Activated CD8-positive, alpha-beta memory T cell treated with anti-CD3 and anti-CD28 coated beads, Interleukin-2, amount 10 ng/mL, durations not matched to agents 7 days and 5 days (primary cell): ENCODE measurements at regions not wholly inside any gene's neighbourhood (a gene's known extent, or its start where the extent isn't known, plus 50 kb on each side); places are given as distances from the start of the nearest gene placed in this dataset.

Experiments used
- ATAC-seq: fragments of 150-1000 bp; cut with Tn5 transposase; one replicate; pipeline ENCODE4 v1.10.0; 2021; ENCODE audit warnings: moderate library complexity
- CTCF ChIA-PET: fragments of 350-600 bp; sonication (Branson Sonifier 250); formaldehyde crosslinking; loops from one replicate; lab custom pipeline; 2021; ENCODE audit warnings: antibody characterized with exemption; lab: Charles Lee
- DNase-seq: peaks from one replicate; pipeline ENCODE4 v3.0.0-alpha.2; 2020
- H3K27ac Mint-ChIP-seq: one replicate; pipeline ENCODE4 v1.8.0; 2021; ENCODE audit warnings: mild to moderate bottlenecking, mixed read lengths
- H3K27me3 Mint-ChIP-seq: one replicate; pipeline ENCODE4 v1.8.0; 2021; ENCODE audit warnings: mixed read lengths
- H3K36me3 Mint-ChIP-seq: one replicate; pipeline ENCODE4 v1.8.0; 2021; ENCODE audit warnings: mild to moderate bottlenecking, mixed read lengths
- H3K4me1 Mint-ChIP-seq: one replicate; pipeline ENCODE4 v1.8.0; 2021; ENCODE audit warnings: mixed read lengths
- H3K4me3 Mint-ChIP-seq: one replicate; pipeline ENCODE4 v1.8.0; 2021; ENCODE audit warnings: mild to moderate bottlenecking, moderate library complexity, mixed read lengths
- H3K9me3 Mint-ChIP-seq: one replicate; pipeline ENCODE4 v1.8.0; 2022; ENCODE audit warnings: low read depth, mixed read lengths

DNA sequence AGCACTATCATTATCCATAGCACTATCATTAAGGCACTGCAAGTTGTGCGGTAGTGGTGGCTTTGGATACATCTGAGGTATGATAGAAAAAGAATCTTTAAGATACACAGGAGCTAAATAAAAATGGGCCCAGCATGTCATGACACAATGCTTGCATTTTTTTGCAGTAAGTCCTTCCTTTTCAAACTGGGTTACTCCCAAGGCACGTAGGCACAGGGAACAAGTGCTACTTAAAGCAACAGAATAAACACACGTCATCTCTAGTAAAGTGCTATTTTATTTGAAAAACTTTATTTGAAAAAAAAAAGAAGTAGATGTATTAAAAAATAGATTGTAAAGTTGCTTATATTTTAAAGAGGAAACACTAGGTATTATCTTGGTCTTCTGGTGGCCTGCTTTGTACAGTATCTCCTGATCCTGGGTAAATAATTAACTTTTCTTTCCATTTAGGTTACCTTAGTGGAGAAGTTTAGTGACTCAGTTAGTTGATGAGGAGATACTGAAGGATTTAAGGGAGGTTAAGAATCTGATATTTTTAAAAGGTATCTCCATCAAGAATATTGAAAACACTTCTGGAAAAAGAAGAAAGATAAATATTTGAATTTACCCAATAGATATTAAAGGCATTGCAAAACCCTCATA lies 129.6 kb downstream of the EDN1 start:
- H3K4me3 Mint-ChIP-seq = no peak overlapping the region
- CTCF ChIA-PET = no interaction called here
- DNase-seq = no peak
- no peaks in the 10 kb centered on the region for H3K9me3 Mint-ChIP-seq
- H3K36me3 Mint-ChIP-seq = no peaks in the 10 kb centered on the region
- no peaks in the 10 kb centered on the region for H3K4me1 Mint-ChIP-seq
- no peak overlapping the region for H3K27ac Mint-ChIP-seq
- no peaks in the 10 kb centered on the region for H3K27me3 Mint-ChIP-seq
- ATAC-seq = no peak

GRCh38 chr6:12420626-12421025 lies 130.5 kb downstream of the EDN1 start:
- ATAC-seq = no peak
- no peak overlapping the region for H3K27ac Mint-ChIP-seq
- CTCF ChIA-PET = no interaction called here
- H3K9me3 Mint-ChIP-seq = no peaks in the 10 kb centered on the region
- no peaks in the 10 kb centered on the region for H3K27me3 Mint-ChIP-seq
- DNase-seq = no peak
- no peaks in the 10 kb centered on the region for H3K36me3 Mint-ChIP-seq
- no peaks in the 10 kb centered on the region for H3K4me1 Mint-ChIP-seq
- H3K4me3 Mint-ChIP-seq = no peak overlapping the region

GRCh38 chr6:12421596-12421995 lies 131.4 kb downstream of the EDN1 start:
- no peaks in the 10 kb centered on the region for H3K36me3 Mint-ChIP-seq
- DNase-seq (no peak), ATAC-seq (no peak)
- no peak overlapping the region for H3K4me3 Mint-ChIP-seq
- H3K27ac Mint-ChIP-seq = no peak overlapping the region
- H3K4me1 Mint-ChIP-seq = no peaks in the 10 kb centered on the region
- no peaks in the 10 kb centered on the region for H3K27me3 Mint-ChIP-seq
- no peaks in the 10 kb centered on the region for H3K9me3 Mint-ChIP-seq
- CTCF ChIA-PET = no interaction called here

- no peaks in the 10 kb centered on the region for H3K9me3 Mint-ChIP-seq
- H3K4me1 Mint-ChIP-seq = no peaks in the 10 kb centered on the region
- H3K4me3 Mint-ChIP-seq = no peak overlapping the region
- ATAC-seq (no peak), DNase-seq (no peak)
- no peaks in the 10 kb centered on the region for H3K36me3 Mint-ChIP-seq
- H3K27ac Mint-ChIP-seq = no peak overlapping the region
- H3K27me3 Mint-ChIP-seq = no peaks in the 10 kb centered on the region
- CTCF ChIA-PET = no interaction called here
Observed at GRCh38 chr6:12422848-12423247, 132.7 kb downstream of the EDN1 start.

DNA sequence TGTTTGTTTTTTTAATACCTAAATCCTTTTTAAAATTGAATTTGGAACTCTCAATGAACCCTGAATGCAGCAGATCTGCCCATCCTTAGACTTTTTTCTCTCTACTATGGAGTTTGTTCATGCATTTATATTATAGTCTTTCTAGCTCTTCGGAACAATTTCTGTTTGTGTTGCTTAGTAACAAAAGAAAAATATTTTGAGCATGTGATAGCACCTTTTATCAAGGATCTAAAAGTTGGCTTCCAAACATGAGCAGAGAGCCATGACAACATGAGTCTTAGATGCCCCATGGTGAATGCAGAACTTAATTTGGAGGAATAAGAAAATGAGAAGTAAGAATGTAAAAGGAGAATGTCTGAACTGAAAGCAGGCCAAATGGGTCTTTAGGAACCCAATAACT lies 133.7 kb downstream of the EDN1 start:
- CTCF ChIA-PET = no interaction called here
- H3K27me3 Mint-ChIP-seq = no peaks in the 10 kb centered on the region
- no peaks in the 10 kb centered on the region for H3K4me1 Mint-ChIP-seq
- H3K27ac Mint-ChIP-seq = no peak overlapping the region
- DNase-seq (no peak), ATAC-seq (no peak)
- no peaks in the 10 kb centered on the region for H3K9me3 Mint-ChIP-seq
- no peaks in the 10 kb centered on the region for H3K36me3 Mint-ChIP-seq
- H3K4me3 Mint-ChIP-seq = no peak overlapping the region

GRCh38 chr6:12426121-12426520 lies 136.0 kb downstream of the EDN1 start:
- Mint-ChIP-seq H3K36me3 (no peaks in the 10 kb centered on the region), H3K4me1 (no peaks in the 10 kb centered on the region), H3K27me3 (no peaks in the 10 kb centered on the region), H3K4me3 (no peak overlapping the region), H3K9me3 (no peaks in the 10 kb centered on the region), H3K27ac (no peak overlapping the region)
- CTCF ChIA-PET = no interaction called here
- no peak for ATAC-seq
- DNase-seq = no peak

DNA sequence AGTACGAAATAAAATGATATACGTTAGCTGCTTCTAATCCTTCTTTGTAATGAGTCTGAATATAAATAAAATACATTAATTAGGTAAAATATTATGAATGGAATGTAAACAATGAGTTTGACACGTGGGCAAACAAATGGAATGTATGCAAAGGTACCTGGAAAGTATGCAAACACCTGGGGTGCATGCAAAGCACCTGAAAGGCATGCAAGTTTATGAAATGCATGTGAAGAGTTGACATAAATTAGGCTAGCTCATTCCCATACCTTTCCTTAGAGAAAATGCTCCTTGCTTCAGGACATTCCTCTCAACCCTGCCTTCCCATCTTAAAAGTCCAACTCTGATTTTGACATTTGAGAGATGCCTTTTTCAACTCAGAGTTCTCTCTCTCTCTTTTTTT lies 140.9 kb downstream of the EDN1 start:
- Mint-ChIP-seq H3K27me3 (peaks cover 2% of the 10 kb centered on the region), H3K9me3 (peaks cover 4% of the 10 kb centered on the region), H3K4me1 (no peaks in the 10 kb centered on the region), H3K36me3 (no peaks in the 10 kb centered on the region), H3K4me3 (no peak overlapping the region), H3K27ac (no peak overlapping the region)
- CTCF ChIA-PET = no interaction called here
- DNase-seq (no peak), ATAC-seq (no peak)

DNA sequence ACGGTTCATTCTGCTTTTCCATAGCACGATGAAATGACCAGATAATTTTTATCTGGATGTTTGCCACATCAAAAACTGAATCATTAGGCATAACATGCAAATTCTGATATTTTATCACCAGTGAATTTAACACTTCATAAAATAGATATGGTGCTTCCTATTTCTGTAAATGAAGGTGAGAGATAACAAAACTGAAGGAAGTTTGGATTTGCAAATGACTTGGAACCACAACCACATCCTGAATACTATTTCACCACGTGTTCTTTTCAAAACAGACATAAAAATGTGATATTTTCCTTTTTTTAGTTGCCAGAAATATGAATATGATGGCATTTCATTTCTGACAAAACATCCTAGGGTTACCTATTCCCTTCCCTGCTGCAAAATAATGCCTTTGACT lies 146.1 kb downstream of the EDN1 start:
- Mint-ChIP-seq H3K36me3 (no peaks in the 10 kb centered on the region), H3K4me1 (peaks cover 2% of the 10 kb centered on the region), H3K27ac (no peak overlapping the region), H3K4me3 (no peak overlapping the region), H3K27me3 (peaks cover 2% of the 10 kb centered on the region), H3K9me3 (peaks cover 4% of the 10 kb centered on the region)
- DNase-seq = no peak
- CTCF ChIA-PET = no interaction called here
- no peak for ATAC-seq

- Mint-ChIP-seq H3K27ac (no peak overlapping the region), H3K27me3 (peaks cover 2% of the 10 kb centered on the region), H3K4me3 (no peak overlapping the region), H3K4me1 (peaks cover 2% of the 10 kb centered on the region), H3K36me3 (no peaks in the 10 kb centered on the region), H3K9me3 (peaks cover 4% of the 10 kb centered on the region)
- CTCF ChIA-PET = no interaction called here
- ATAC-seq (no peak), DNase-seq (no peak)
Observed at GRCh38 chr6:12436683-12437082, 146.5 kb downstream of the EDN1 start.

DNA sequence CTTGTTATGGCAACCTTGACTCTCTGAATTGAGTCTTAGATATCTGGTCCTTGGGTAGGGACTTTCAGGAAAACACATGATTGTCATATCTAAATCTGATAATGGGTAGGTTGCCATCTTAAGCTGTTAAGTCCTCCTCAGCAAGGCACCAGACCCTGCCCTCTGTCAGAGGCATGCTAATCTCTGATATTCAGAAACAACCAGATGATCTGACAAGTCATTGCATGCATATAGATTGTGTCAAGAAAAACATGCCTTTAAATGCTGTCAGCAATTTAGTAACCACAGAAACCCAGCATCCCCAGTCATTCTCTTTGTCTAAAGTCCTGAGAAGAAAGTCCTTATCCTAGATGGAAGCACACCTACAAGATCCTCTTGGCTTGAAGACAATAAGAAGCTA lies 149.1 kb downstream of the EDN1 start:
- Mint-ChIP-seq H3K27ac (no peak overlapping the region), H3K9me3 (peaks cover 3% of the 10 kb centered on the region), H3K4me1 (peaks cover 4% of the 10 kb centered on the region), H3K36me3 (no peaks in the 10 kb centered on the region), H3K27me3 (peaks cover 2% of the 10 kb centered on the region), H3K4me3 (no peak overlapping the region)
- no peak for ATAC-seq
- CTCF ChIA-PET = no interaction called here
- no peak for DNase-seq

GRCh38 chr6:12440981-12441380 lies 150.8 kb downstream of the EDN1 start:
- no peaks in the 10 kb centered on the region for H3K36me3 Mint-ChIP-seq
- H3K4me3 Mint-ChIP-seq = no peak overlapping the region
- H3K4me1 Mint-ChIP-seq = peaks cover 4% of the 10 kb centered on the region
- H3K27ac Mint-ChIP-seq = no peak overlapping the region
- DNase-seq (no peak), ATAC-seq (no peak)
- peaks cover 3% of the 10 kb centered on the region for H3K9me3 Mint-ChIP-seq
- H3K27me3 Mint-ChIP-seq = peaks cover under 1% of the 10 kb centered on the region
- CTCF ChIA-PET = no interaction called here

DNA sequence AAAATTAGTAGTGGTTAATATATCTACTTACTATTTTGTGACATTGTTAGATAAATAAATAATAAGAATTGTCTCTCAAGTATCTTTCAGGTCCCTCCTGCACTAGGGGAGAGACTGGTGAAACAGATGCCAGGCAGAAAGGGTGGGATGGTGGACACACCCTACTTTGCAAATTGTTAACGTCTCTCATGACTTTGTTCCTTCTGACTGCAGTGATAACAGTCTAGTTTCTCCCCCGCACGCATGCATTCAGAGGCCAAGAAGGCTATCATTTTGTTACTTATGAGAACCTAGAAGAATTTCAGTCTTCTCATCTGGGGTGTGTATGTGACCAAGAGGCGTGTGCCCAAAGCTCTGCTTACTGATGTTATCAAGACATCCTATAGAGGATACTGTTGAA lies 152.3 kb downstream of the EDN1 start:
- H3K4me3 Mint-ChIP-seq = no peak overlapping the region
- H3K27ac Mint-ChIP-seq = no peak overlapping the region
- H3K36me3 Mint-ChIP-seq = no peaks in the 10 kb centered on the region
- CTCF ChIA-PET = no interaction called here
- no peak for ATAC-seq
- peaks cover 3% of the 10 kb centered on the region for H3K4me1 Mint-ChIP-seq
- no peak for DNase-seq
- peaks cover 3% of the 10 kb centered on the region for H3K9me3 Mint-ChIP-seq
- H3K27me3 Mint-ChIP-seq = peaks cover 6% of the 10 kb centered on the region

GRCh38 chr6:12446394-12446793 lies 156.2 kb downstream of the EDN1 start:
- no peak overlapping the region for H3K4me3 Mint-ChIP-seq
- no peaks in the 10 kb centered on the region for H3K36me3 Mint-ChIP-seq
- peaks cover 3% of the 10 kb centered on the region for H3K4me1 Mint-ChIP-seq
- H3K9me3 Mint-ChIP-seq = peaks cover 3% of the 10 kb centered on the region
- ATAC-seq (no peak), DNase-seq (no peak)
- peaks cover 6% of the 10 kb centered on the region for H3K27me3 Mint-ChIP-seq
- H3K27ac Mint-ChIP-seq = no peak overlapping the region
- CTCF ChIA-PET = no interaction called here

GRCh38 chr6:12449447-12449846 lies 159.3 kb downstream of the EDN1 start:
- H3K27ac Mint-ChIP-seq = no peak overlapping the region
- no peak for ATAC-seq
- H3K4me1 Mint-ChIP-seq = no peaks in the 10 kb centered on the region
- H3K36me3 Mint-ChIP-seq = no peaks in the 10 kb centered on the region
- CTCF ChIA-PET = no interaction called here
- no peak overlapping the region for H3K4me3 Mint-ChIP-seq
- peaks cover 6% of the 10 kb centered on the region for H3K27me3 Mint-ChIP-seq
- peaks cover 6% of the 10 kb centered on the region for H3K9me3 Mint-ChIP-seq
- no peak for DNase-seq

- no peak overlapping the region for H3K27ac Mint-ChIP-seq
- H3K27me3 Mint-ChIP-seq = peaks cover 6% of the 10 kb centered on the region
- CTCF ChIA-PET = no interaction called here
Observed at GRCh38 chr6:12450467-12450866, 160.3 kb downstream of the EDN1 start.

More at GRCh38 chr6:12450467-12450866, 160.3 kb downstream of the EDN1 start:
- Mint-ChIP-seq H3K4me3 (no peak overlapping the region), H3K36me3 (no peaks in the 10 kb centered on the region), H3K4me1 (no peaks in the 10 kb centered on the region), H3K9me3 (peaks cover 9% of the 10 kb centered on the region)
- DNase-seq (no peak), ATAC-seq (no peak)
